ENCODE measurements at regions not wholly inside any gene's neighbourhood (a gene's known extent, or its start where the extent isn't known, plus 50 kb on each side); places are given as distances from the start of the nearest gene placed in this dataset.

GRCh38 chr6:92682516-92683398, 736.6 kb downstream of the EPHA7 start:
- TF ChIP-seq, protein P1, sequence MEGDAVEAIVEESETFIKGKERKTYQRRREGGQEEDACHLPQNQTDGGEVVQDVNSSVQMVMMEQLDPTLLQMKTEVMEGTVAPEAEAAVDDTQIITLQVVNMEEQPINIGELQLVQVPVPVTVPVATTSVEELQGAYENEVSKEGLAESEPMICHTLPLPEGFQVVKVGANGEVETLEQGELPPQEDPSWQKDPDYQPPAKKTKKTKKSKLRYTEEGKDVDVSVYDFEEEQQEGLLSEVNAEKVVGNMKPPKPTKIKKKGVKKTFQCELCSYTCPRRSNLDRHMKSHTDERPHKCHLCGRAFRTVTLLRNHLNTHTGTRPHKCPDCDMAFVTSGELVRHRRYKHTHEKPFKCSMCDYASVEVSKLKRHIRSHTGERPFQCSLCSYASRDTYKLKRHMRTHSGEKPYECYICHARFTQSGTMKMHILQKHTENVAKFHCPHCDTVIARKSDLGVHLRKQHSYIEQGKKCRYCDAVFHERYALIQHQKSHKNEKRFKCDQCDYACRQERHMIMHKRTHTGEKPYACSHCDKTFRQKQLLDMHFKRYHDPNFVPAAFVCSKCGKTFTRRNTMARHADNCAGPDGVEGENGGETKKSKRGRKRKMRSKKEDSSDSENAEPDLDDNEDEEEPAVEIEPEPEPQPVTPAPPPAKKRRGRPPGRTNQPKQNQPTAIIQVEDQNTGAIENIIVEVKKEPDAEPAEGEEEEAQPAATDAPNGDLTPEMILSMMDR (IDR thresholded peaks at IDR 0.05; ENCODE audit: low read length) = no peak
- TF ChIP-seq EZH2 (optimal IDR thresholded peaks at IDR 0.05; ENCODE audit: low read depth, low read length) (no peak), EZH2phosphoT487 (IDR thresholded peaks at IDR 0.05; ENCODE audit: low read length) (no peak)

Data from MM.1S (cell line).